ENCODE measurements at regions not wholly inside any gene's neighbourhood (a gene's known extent, or its start where the extent isn't known, plus 50 kb on each side); places are given as distances from the start of the nearest gene placed in this dataset.

DNA sequence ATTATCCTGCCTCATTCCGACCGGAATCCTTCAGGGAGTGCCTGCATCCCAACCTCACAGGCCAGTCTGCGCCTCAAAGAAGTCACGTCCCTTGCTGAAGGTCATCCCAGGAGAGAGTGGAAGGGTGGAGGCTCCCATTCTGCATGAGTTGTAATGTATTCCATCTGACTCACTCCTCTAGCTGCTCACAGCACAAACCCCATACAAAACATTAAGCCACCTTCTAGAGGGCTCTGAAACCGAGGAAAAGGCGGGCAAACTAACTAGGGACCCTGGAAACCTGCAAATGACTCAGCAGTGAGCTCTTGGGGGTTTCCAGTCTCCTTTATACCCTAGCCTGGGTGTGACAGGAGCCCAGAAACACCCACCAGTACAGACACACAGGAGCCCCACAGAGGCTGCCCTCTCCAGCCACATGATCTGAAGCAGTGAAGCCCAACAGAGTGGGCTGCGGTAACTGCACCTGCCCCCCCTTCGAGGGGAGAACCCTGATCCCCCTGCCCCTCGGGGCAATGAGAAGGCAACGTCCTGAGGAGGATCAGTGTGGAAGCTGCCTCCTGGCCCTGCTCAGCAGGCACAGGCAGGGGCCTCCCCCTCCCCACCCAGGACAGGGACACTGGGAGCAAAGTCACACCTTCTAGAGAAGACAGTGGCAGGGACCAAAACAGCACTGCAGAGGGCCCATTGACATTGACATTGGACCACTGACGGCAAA lies 69.3 kb upstream of the SNTG2 start (continued):
- no peak for TF ChIP-seq ZNF658 (tag by site-specific recombination; IDR thresholded peaks at IDR 0.05)
- TF ChIP-seq, protein P1, sequence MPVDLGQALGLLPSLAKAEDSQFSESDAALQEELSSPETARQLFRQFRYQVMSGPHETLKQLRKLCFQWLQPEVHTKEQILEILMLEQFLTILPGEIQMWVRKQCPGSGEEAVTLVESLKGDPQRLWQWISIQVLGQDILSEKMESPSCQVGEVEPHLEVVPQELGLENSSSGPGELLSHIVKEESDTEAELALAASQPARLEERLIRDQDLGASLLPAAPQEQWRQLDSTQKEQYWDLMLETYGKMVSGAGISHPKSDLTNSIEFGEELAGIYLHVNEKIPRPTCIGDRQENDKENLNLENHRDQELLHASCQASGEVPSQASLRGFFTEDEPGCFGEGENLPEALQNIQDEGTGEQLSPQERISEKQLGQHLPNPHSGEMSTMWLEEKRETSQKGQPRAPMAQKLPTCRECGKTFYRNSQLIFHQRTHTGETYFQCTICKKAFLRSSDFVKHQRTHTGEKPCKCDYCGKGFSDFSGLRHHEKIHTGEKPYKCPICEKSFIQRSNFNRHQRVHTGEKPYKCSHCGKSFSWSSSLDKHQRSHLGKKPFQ (tag by site-specific recombination; IDR thresholded peaks at IDR 0.05) = no peak
- TF ChIP-seq ZNF548 (tag by site-specific recombination; IDR thresholded peaks at IDR 0.05) = no peak

DNA sequence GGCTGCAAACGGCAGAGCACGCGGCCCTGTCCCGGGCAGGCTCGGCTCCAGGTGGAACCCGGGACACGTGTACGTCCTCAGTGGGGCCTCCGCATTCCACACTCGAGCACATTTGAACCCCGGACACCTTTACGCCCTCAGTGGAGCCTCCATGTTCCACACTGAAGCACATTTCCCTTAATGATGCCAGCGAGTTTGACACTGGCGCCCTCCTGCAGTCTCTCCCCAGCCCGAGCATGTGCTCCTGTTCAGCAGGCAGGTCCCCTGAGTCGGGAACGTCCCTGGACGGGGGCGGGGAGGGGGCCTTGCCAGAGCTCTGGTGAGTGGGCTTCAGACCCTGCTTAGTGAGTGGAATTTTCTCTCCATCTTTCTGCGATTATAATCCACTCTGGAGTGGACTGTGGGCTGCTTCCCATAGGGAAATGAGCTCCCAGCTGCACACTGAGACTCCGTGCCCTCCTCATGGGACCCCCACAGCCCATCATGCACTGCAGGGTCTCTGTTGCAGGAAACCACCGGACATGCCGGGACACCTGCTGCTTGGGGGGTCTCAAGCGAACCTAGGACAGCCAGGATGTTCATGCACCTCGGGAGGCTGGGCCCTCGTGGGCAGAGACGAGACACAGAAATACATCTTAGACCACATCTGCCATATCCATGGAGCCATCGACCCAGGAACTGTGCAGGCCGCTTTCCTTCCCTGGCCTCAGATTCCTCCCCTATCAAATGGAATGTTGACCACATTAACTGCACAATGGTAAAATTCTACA lies 70.3 kb upstream of the SNTG2 start:
- no peaks in the 10 kb centered on the region for H3K9me3 ChIP-seq (ENCODE audit: control insufficient read depth, insufficient read depth, low read depth, low read length)
- H3K36me3 ChIP-seq (ENCODE audit: control insufficient read depth in 2 of 2, insufficient read depth in 1 of 2, low read length in 2 of 2) = no peaks in the 10 kb centered on the region
- no peak overlapping the region for H3K27ac ChIP-seq (ENCODE audit: extremely low read depth, low read depth, low read length)
- ChIA-PET POLR2A (no interaction called here), CTCF (no interaction called here)
- peaks cover 5% of the 10 kb centered on the region for H3K4me1 ChIP-seq (ENCODE audit: control insufficient read depth, insufficient read depth, low read length)
- TF ChIP-seq HOXD13 (CRISPR knock-in tag; IDR thresholded peaks at IDR 0.05; ENCODE audit: borderline replicate concordance) = no peak
- no peak for TF ChIP-seq SP7 (tag by site-specific recombination; IDR thresholded peaks at IDR 0.05)
- no peak for TF ChIP-seq ZNF610 (tag by site-specific recombination; IDR thresholded peaks at IDR 0.05; ENCODE audit: borderline replicate concordance)
- no peak overlapping the region for H3K4me3 ChIP-seq (ENCODE audit: low read depth, low read length)

DNA sequence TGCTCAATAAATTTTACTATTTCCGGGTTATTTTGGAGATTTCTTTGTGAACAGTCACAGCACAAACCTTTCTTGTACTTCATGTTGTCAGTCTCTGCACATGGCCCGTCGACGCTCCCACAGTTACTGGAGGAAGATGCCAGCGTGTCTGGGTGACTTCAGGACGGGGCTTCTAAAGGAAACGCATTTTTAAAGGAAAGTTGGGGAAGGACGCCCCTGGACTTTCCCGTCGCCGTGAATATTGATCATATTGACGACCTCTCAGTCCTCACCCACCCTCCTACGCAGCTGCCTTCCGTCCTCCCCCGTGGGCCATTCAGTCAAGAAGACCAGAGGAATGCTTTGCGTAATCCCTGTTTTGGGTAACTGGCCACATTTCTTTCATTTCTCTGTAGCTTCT lies 71.1 kb upstream of the SNTG2 start:
- H3K4me3 ChIP-seq (ENCODE audit: low read depth, low read length) = no peak overlapping the region
- H3K36me3 ChIP-seq (ENCODE audit: control insufficient read depth in 2 of 2, insufficient read depth in 1 of 2, low read length in 2 of 2) = no peaks in the 10 kb centered on the region
- POLR2A ChIA-PET = no interaction called here
- CTCF ChIA-PET = no interaction called here
- no peaks in the 10 kb centered on the region for H3K9me3 ChIP-seq (ENCODE audit: control insufficient read depth, insufficient read depth, low read depth, low read length)
- H3K4me1 ChIP-seq (ENCODE audit: control insufficient read depth, insufficient read depth, low read length) = peaks cover 5% of the 10 kb centered on the region
- H3K27ac ChIP-seq (ENCODE audit: extremely low read depth, low read depth, low read length) = no peak overlapping the region
- no peak for TF ChIP-seq ZNF112 (tag by site-specific recombination; IDR thresholded peaks at IDR 0.05)
- TF ChIP-seq ZNF514 (tag by site-specific recombination; IDR thresholded peaks at IDR 0.05) = no peak
- no peak for TF ChIP-seq ZNF600 (tag by site-specific recombination; IDR thresholded peaks at IDR 0.05)
- TF ChIP-seq, protein P2, sequence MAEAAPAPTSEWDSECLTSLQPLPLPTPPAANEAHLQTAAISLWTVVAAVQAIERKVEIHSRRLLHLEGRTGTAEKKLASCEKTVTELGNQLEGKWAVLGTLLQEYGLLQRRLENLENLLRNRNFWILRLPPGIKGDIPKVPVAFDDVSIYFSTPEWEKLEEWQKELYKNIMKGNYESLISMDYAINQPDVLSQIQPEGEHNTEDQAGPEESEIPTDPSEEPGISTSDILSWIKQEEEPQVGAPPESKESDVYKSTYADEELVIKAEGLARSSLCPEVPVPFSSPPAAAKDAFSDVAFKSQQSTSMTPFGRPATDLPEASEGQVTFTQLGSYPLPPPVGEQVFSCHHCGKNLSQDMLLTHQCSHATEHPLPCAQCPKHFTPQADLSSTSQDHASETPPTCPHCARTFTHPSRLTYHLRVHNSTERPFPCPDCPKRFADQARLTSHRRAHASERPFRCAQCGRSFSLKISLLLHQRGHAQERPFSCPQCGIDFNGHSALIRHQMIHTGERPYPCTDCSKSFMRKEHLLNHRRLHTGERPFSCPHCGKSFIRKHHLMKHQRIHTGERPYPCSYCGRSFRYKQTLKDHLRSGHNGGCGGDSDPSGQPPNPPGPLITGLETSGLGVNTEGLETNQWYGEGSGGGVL (tag by site-specific recombination; IDR thresholded peaks at IDR 0.05) = no peak
- no peak for TF ChIP-seq ZNF10 (tag by site-specific recombination; IDR thresholded peaks at IDR 0.05)
- TF ChIP-seq ZNF23 (tag by site-specific recombination; IDR thresholded peaks at IDR 0.05; ENCODE audit: borderline replicate concordance) = no peak
- no peak for TF ChIP-seq SP7 (tag by site-specific recombination; IDR thresholded peaks at IDR 0.05)
- no peak for TF ChIP-seq ZSCAN16 (tag by site-specific recombination; IDR thresholded peaks at IDR 0.05)
- no peak for TF ChIP-seq ZNF510 (tag by site-specific recombination; IDR thresholded peaks at IDR 0.05; ENCODE audit: insufficient replicate concordance)
- TF ChIP-seq, protein P3, sequence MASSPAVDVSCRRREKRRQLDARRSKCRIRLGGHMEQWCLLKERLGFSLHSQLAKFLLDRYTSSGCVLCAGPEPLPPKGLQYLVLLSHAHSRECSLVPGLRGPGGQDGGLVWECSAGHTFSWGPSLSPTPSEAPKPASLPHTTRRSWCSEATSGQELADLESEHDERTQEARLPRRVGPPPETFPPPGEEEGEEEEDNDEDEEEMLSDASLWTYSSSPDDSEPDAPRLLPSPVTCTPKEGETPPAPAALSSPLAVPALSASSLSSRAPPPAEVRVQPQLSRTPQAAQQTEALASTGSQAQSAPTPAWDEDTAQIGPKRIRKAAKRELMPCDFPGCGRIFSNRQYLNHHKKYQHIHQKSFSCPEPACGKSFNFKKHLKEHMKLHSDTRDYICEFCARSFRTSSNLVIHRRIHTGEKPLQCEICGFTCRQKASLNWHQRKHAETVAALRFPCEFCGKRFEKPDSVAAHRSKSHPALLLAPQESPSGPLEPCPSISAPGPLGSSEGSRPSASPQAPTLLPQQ (tag by site-specific recombination; IDR thresholded peaks at IDR 0.05) = no peak
- TF ChIP-seq ZNF214 (tag by site-specific recombination; IDR thresholded peaks at IDR 0.05; ENCODE audit: borderline replicate concordance) = no peak
- TF ChIP-seq, protein P4, sequence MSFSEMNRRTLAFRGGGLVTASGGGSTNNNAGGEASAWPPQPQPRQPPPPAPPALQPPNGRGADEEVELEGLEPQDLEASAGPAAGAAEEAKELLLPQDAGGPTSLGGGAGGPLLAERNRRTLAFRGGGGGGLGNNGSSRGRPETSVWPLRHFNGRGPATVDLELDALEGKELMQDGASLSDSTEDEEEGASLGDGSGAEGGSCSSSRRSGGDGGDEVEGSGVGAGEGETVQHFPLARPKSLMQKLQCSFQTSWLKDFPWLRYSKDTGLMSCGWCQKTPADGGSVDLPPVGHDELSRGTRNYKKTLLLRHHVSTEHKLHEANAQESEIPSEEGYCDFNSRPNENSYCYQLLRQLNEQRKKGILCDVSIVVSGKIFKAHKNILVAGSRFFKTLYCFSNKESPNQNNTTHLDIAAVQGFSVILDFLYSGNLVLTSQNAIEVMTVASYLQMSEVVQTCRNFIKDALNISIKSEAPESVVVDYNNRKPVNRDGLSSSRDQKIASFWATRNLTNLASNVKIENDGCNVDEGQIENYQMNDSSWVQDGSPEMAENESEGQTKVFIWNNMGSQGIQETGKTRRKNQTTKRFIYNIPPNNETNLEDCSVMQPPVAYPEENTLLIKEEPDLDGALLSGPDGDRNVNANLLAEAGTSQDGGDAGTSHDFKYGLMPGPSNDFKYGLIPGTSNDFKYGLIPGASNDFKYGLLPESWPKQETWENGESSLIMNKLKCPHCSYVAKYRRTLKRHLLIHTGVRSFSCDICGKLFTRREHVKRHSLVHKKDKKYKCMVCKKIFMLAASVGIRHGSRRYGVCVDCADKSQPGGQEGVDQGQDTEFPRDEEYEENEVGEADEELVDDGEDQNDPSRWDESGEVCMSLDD (tag by site-specific recombination; IDR thresholded peaks at IDR 0.05) = no peak
- no peak for TF ChIP-seq SP2 (tag by site-specific recombination; IDR thresholded peaks at IDR 0.05)
- no peak for TF ChIP-seq ZFP37 (tag by site-specific recombination; IDR thresholded peaks at IDR 0.05)
- TF ChIP-seq, protein P5, sequence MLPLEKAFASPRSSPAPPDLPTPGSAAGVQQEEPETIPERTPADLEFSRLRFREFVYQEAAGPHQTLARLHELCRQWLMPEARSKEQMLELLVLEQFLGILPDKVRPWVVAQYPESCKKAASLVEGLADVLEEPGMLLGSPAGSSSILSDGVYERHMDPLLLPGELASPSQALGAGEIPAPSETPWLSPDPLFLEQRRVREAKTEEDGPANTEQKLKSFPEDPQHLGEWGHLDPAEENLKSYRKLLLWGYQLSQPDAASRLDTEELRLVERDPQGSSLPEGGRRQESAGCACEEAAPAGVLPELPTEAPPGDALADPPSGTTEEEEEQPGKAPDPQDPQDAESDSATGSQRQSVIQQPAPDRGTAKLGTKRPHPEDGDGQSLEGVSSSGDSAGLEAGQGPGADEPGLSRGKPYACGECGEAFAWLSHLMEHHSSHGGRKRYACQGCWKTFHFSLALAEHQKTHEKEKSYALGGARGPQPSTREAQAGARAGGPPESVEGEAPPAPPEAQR (tag by site-specific recombination; IDR thresholded peaks at IDR 0.05) = no peak
- TF ChIP-seq ZNF248 (tag by site-specific recombination; IDR thresholded peaks at IDR 0.05) = no peak
